SK-N-SH (cell line): ENCODE measurements at regions not wholly inside any gene's neighbourhood (a gene's known extent, or its start where the extent isn't known, plus 50 kb on each side); places are given as distances from the start of the nearest gene placed in this dataset.

Experiments
- CTCF ChIA-PET: fragments of 300-600, 350-600 bp; formaldehyde crosslinking; extraction: SDS; loops from one replicate; lab custom pipeline; 2021; lab: Yijun Ruan, JAX
- POLR2A ChIA-PET: fragments of 350-600 bp; sonication (Branson Sonifier 250); formaldehyde crosslinking; extraction: SDS; loops from one replicate; lab custom pipeline; 2020; ENCODE audit warnings: antibody characterized with exemption, inconsistent platforms; lab: Yijun Ruan, JAX
- DNase-seq: peaks from one replicate; pipeline ENCODE4 v3.0.0; 2012
- H2AFZ ChIP-seq: fragments of 200-600 bp; sonication (generic); 2 replicates; pipeline ENCODE4 v1.8.1; 2016; ENCODE audit warnings: antibody characterized with exemption, mild to moderate bottlenecking, low read depth
- H3F3A ChIP-seq: fragments of 200-600 bp; sonication (generic); replicated peaks from 2 replicates; pipeline ENCODE3; 2016; ENCODE audit warnings: antibody characterized with exemption, mild to moderate bottlenecking; ENCODE audit not compliant: insufficient read depth
- H3K27ac ChIP-seq, 2 experiments: fragments of 200-500 bp in 1 of 2; fragments of 200-600 bp in 1 of 2; sonication (Bioruptor generic) in 1 of 2; sonication (generic), shearing (Covaris generic) in 1 of 2; 2 replicates each; pipeline versions ENCODE4 v1.5.1 to v1.6.1; 2014 to 2016; ENCODE audit warnings: low read depth in 2 of 2, inconsistent platforms in 1 of 2, low read length in 1 of 2, mild to moderate bottlenecking in 1 of 2, mixed read lengths in 1 of 2
- H3K27me3 ChIP-seq: fragments of 200-600 bp; sonication (generic), shearing (Covaris generic); 2 replicates; pipeline ENCODE4 v1.6.1; 2016; ENCODE audit warnings: mixed run types; ENCODE audit not compliant: insufficient read depth
- H3K36me3 ChIP-seq, 2 experiments: fragments of 200-500 bp in 1 of 2; fragments of 200-600 bp in 1 of 2; sonication (Bioruptor generic) in 1 of 2; sonication (generic) in 1 of 2; replicated peaks in 1 of 2; 2 replicates each; pipeline versions ENCODE3 to v1.5.1; 2014 to 2016; ENCODE audit warnings: low read length in 1 of 2, mild to moderate bottlenecking in 1 of 2; ENCODE audit not compliant: insufficient read depth in 2 of 2, control insufficient read depth in 1 of 2
- H3K4me1 ChIP-seq, 2 experiments: fragments of 200-500 bp in 1 of 2; fragments of 200-600 bp in 1 of 2; sonication (Bioruptor generic) in 1 of 2; sonication (generic), shearing (Covaris generic) in 1 of 2; 2 replicates each; pipeline versions ENCODE4 v1.5.1 to v1.6.1; 2014 to 2016; ENCODE audit warnings: low read depth in 1 of 2, low read length in 1 of 2, mixed run types in 1 of 2; ENCODE audit not compliant: insufficient read depth in 2 of 2, control insufficient read depth in 1 of 2
- H3K4me2 ChIP-seq: fragments of 200-600 bp; sonication (generic), shearing (Covaris generic); 2 replicates; pipeline ENCODE4 v1.6.1; 2017; ENCODE audit warnings: mixed run types
- H3K4me3 ChIP-seq, 2 experiments: fragments of 200-500 bp in 1 of 2; fragments of 200-600 bp in 1 of 2; sonication (Bioruptor generic) in 1 of 2; sonication (generic), shearing (Covaris generic) in 1 of 2; 2 replicates each; pipeline versions ENCODE4 v1.5.1 to v1.8.1; 2014 to 2016; ENCODE audit warnings: low read depth in 2 of 2, inconsistent platforms in 1 of 2, low read length in 1 of 2, mild to moderate bottlenecking in 1 of 2, mixed read lengths in 1 of 2, moderate library complexity in 1 of 2
- H3K79me2 ChIP-seq: fragments of 200-600 bp; sonication (generic); 2 replicates; pipeline ENCODE4 v1.8.1; 2017; ENCODE audit warnings: mild to moderate bottlenecking; ENCODE audit not compliant: insufficient read depth
- H3K9ac ChIP-seq: fragments of 200-600 bp; sonication (generic); 2 replicates; pipeline ENCODE4 v1.6.1; 2017; ENCODE audit warnings: mixed run types
- H3K9me2 ChIP-seq: fragments of 200-600 bp; sonication (generic); 2 replicates; pipeline ENCODE4 v1.6.1; 2017; ENCODE audit warnings: mixed run types
- H3K9me3 ChIP-seq: fragments of 200-600 bp; sonication (generic); 2 replicates; pipeline ENCODE4 v1.6.1; 2017; ENCODE audit warnings: mixed run types, mild to moderate bottlenecking, moderate library complexity
- H4K20me1 ChIP-seq: fragments of 200-600 bp; sonication (generic); 2 replicates; pipeline ENCODE4 v1.6.1; 2017; ENCODE audit warnings: mild to moderate bottlenecking, mixed run types; ENCODE audit not compliant: insufficient read depth
- CHD2 ChIP-seq: fragments of 150-350 bp; IDR thresholded peaks from 2 replicates; pipeline ENCODE4 v1.6.1; 2018; ENCODE audit warnings: low read length; ENCODE audit not compliant: partially characterized antibody
- EZH2phosphoT487 ChIP-seq: fragments of 200-600 bp; sonication (generic); IDR thresholded peaks from 2 replicates; pipeline ENCODE4 v1.6.1; 2017; ENCODE audit warnings: low read depth, mixed run types, mild to moderate bottlenecking, antibody characterized with exemption, moderate library complexity, borderline replicate concordance
- FOXM1 ChIP-seq: IDR thresholded peaks from 2 replicates; pipeline ENCODE4 v1.4.0; 2012; ENCODE audit warnings: low read depth, mild to moderate bottlenecking
- GABPA ChIP-seq: IDR thresholded peaks from 2 replicates; pipeline ENCODE4 v1.4.0; 2012; ENCODE audit warnings: low read depth, mild to moderate bottlenecking
- RAD21 ChIP-seq: IDR thresholded peaks from 2 replicates; pipeline ENCODE4 v1.6.1; 2012; ENCODE audit warnings: mild to moderate bottlenecking, low read length
- SIN3A ChIP-seq: IDR thresholded peaks from 2 replicates; pipeline ENCODE4 v1.6.1; 2012; ENCODE audit warnings: low read depth, mild to moderate bottlenecking, low read length, moderate library complexity, borderline replicate concordance
- SMC3 ChIP-seq: IDR thresholded peaks from 2 replicates; pipeline ENCODE4 v1.6.1; 2012; ENCODE audit warnings: low read depth, low read length, improper control_type of control experiment
- TAF1 ChIP-seq: IDR thresholded peaks from 2 replicates; pipeline ENCODE4 v1.6.1; 2012; ENCODE audit warnings: low read depth, mild to moderate bottlenecking, low read length, moderate library complexity, borderline replicate concordance
- WGBS: methylation state at CpG from one replicate; pipeline ENCODE4 v1.1.6; 2017; ENCODE audit warnings: low lambda C conversion rate; 5-methylcytosine and 5-hydroxymethylcytosine counted together
- TF ChIP-seq, protein P1 (sequence below): fragments of 150-350 bp; IDR thresholded peaks from 2 replicates; pipeline ENCODE4 v1.6.1; 2016; ENCODE audit warnings: mild to moderate bottlenecking, low read depth, low read length
- TF ChIP-seq, protein P2 (sequence below): IDR thresholded peaks from 2 replicates; pipeline ENCODE4 v1.6.1; 2012; ENCODE audit warnings: mild to moderate bottlenecking, low read depth, low read length, moderate library complexity
- TF ChIP-seq, protein P3 (sequence below): fragments of 200-600 bp; sonication (generic); IDR thresholded peaks from 2 replicates; pipeline ENCODE4 v1.6.1; 2017; ENCODE audit warnings: antibody characterized with exemption, mild to moderate bottlenecking, moderate library complexity

DNA sequence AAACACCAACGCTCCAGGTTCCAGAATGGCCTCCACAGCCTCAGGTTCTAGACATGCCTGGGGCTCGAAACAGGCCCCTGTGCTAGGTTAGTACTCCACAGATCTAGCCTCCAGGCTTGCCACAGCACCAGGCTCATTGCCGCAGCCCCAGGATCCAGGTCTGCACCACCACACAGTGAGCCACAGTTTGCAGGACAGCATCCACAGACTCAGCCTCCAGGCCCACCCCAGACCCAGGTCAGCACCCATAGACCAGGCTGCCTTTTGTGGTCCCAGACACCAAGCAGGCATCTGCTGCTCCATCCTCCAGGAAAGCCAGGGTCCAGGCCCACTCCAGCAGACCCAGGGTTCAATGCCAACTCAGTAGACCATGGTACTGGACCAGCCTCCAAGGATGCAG, 132.3 kb upstream of the VSTM2A start:
- WGBS = 0% methylated on average over 2 of the region's 3 CpGs
- TF ChIP-seq TAF1 = no peak
- Histone ChIP-seq H3K27me3 (no peaks in the 10 kb centered on the region), H4K20me1 (no peaks in the 10 kb centered on the region), H3K36me3 (no peaks in the 10 kb centered on the region), H2AFZ (no peak overlapping the region), H3K9me3 (peaks cover 18% of the 10 kb centered on the region), H3K4me3 (no peak overlapping the region), H3K4me1 (no peaks in the 10 kb centered on the region), H3K79me2 (no peaks in the 10 kb centered on the region), H3F3A (no peaks in the 10 kb centered on the region), H3K27ac (no peak overlapping the region), H3K9ac (no peak overlapping the region), H3K4me2 (no peak overlapping the region), H3K9me2 (no peaks in the 10 kb centered on the region)
- CTCF ChIA-PET = no interaction called here
- DNase-seq = no peak
- POLR2A ChIA-PET = no interaction called here

DNA sequence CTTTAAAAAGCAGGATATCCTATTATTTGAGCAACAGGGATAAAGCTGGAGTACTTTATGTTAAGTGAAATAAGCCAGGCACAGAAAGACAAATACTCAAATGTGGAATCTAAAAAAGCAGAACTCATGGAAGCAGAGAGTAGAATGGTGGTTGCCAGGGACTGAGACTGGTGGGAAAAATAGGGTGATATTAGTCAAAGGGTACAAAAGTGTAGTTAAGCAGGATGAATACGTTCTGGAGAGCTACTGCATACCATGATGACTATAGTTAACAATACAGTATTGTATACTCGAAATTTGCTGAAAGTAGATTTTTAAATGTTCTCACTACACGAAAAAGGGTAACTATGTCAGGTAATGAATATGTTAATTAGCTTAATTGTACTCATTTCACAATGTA, 125.5 kb upstream of the VSTM2A start:
- POLR2A ChIA-PET = no interaction called here
- 4% methylated on average over 3 of the region's 3 CpGs for WGBS
- no peak overlapping the region for H3K4me3 ChIP-seq

More for the DNA sequence above, 125.5 kb upstream of the VSTM2A start:
- Histone ChIP-seq H2AFZ (no peak overlapping the region), H3F3A (no peaks in the 10 kb centered on the region), H3K4me2 (no peak overlapping the region), H3K9ac (no peak overlapping the region), H3K36me3 (no peaks in the 10 kb centered on the region), H3K79me2 (no peaks in the 10 kb centered on the region), H3K27me3 (no peaks in the 10 kb centered on the region), H4K20me1 (no peaks in the 10 kb centered on the region), H3K9me2 (peaks cover 6% of the 10 kb centered on the region; the same call in 1 of the 2 replicates), H3K27ac (no peak overlapping the region), H3K4me1 (no peaks in the 10 kb centered on the region), H3K9me3 (peaks cover 23% of the 10 kb centered on the region)
- no peak for DNase-seq
- CTCF ChIA-PET = no interaction called here
- TF ChIP-seq, protein P1, sequence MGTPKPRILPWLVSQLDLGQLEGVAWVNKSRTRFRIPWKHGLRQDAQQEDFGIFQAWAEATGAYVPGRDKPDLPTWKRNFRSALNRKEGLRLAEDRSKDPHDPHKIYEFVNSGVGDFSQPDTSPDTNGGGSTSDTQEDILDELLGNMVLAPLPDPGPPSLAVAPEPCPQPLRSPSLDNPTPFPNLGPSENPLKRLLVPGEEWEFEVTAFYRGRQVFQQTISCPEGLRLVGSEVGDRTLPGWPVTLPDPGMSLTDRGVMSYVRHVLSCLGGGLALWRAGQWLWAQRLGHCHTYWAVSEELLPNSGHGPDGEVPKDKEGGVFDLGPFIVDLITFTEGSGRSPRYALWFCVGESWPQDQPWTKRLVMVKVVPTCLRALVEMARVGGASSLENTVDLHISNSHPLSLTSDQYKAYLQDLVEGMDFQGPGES = no peak
- TF ChIP-seq, protein P2, sequence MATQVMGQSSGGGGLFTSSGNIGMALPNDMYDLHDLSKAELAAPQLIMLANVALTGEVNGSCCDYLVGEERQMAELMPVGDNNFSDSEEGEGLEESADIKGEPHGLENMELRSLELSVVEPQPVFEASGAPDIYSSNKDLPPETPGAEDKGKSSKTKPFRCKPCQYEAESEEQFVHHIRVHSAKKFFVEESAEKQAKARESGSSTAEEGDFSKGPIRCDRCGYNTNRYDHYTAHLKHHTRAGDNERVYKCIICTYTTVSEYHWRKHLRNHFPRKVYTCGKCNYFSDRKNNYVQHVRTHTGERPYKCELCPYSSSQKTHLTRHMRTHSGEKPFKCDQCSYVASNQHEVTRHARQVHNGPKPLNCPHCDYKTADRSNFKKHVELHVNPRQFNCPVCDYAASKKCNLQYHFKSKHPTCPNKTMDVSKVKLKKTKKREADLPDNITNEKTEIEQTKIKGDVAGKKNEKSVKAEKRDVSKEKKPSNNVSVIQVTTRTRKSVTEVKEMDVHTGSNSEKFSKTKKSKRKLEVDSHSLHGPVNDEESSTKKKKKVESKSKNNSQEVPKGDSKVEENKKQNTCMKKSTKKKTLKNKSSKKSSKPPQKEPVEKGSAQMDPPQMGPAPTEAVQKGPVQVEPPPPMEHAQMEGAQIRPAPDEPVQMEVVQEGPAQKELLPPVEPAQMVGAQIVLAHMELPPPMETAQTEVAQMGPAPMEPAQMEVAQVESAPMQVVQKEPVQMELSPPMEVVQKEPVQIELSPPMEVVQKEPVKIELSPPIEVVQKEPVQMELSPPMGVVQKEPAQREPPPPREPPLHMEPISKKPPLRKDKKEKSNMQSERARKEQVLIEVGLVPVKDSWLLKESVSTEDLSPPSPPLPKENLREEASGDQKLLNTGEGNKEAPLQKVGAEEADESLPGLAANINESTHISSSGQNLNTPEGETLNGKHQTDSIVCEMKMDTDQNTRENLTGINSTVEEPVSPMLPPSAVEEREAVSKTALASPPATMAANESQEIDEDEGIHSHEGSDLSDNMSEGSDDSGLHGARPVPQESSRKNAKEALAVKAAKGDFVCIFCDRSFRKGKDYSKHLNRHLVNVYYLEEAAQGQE = no peak
- TF ChIP-seq SMC3 (no peak), CHD2 (no peak), FOXM1 (no peak), RAD21 (no peak), GABPA (no peak), SIN3A (no peak), EZH2phosphoT487 (no peak)
- TF ChIP-seq, protein P3, sequence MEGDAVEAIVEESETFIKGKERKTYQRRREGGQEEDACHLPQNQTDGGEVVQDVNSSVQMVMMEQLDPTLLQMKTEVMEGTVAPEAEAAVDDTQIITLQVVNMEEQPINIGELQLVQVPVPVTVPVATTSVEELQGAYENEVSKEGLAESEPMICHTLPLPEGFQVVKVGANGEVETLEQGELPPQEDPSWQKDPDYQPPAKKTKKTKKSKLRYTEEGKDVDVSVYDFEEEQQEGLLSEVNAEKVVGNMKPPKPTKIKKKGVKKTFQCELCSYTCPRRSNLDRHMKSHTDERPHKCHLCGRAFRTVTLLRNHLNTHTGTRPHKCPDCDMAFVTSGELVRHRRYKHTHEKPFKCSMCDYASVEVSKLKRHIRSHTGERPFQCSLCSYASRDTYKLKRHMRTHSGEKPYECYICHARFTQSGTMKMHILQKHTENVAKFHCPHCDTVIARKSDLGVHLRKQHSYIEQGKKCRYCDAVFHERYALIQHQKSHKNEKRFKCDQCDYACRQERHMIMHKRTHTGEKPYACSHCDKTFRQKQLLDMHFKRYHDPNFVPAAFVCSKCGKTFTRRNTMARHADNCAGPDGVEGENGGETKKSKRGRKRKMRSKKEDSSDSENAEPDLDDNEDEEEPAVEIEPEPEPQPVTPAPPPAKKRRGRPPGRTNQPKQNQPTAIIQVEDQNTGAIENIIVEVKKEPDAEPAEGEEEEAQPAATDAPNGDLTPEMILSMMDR = no peak
